OCI-LY1 (cell line): ENCODE measurements at regions not wholly inside any gene's neighbourhood (a gene's known extent, or its start where the extent isn't known, plus 50 kb on each side); places are given as distances from the start of the nearest gene placed in this dataset.

ENCODE experiments used
- H2AFZ ChIP-seq: fragments of 200-600 bp; sonication (generic), shearing (Covaris generic); 2 replicates; pipeline ENCODE4 v1.6.0; 2014; ENCODE audit warnings: antibody characterized with exemption, mild to moderate bottlenecking, low read length
- H3F3A ChIP-seq: fragments of 200-600 bp; sonication (generic), shearing (Covaris generic); 2 replicates; pipeline ENCODE4 v1.6.0; 2014; ENCODE audit warnings: mild to moderate bottlenecking, antibody characterized with exemption, low read length, moderate library complexity; ENCODE audit not compliant: insufficient read depth
- H3K27ac ChIP-seq: fragments of 200-600 bp; sonication (generic); 2 replicates; pipeline ENCODE4 v1.5.1; 2014; ENCODE audit warnings: low read length, mixed run types, mild to moderate bottlenecking, low read depth; ENCODE audit not compliant: poor library complexity, severe bottlenecking
- H3K27me3 ChIP-seq: fragments of 200-600 bp; sonication (generic); 2 replicates; pipeline ENCODE4 v1.6.0; 2014; ENCODE audit warnings: antibody characterized with exemption, mild to moderate bottlenecking, low read length, moderate library complexity; ENCODE audit not compliant: insufficient read depth
- H3K36me3 ChIP-seq: fragments of 200-600 bp; sonication (generic); 2 replicates; pipeline ENCODE4 v1.6.1; 2014; ENCODE audit warnings: mild to moderate bottlenecking, antibody characterized with exemption, low read length, moderate library complexity, mixed read lengths; ENCODE audit not compliant: insufficient read depth
- H3K4me1 ChIP-seq: fragments of 200-600 bp; sonication (generic); 2 replicates; pipeline ENCODE4 v1.5.1; 2014; ENCODE audit warnings: mild to moderate bottlenecking, low read length, moderate library complexity; ENCODE audit not compliant: insufficient read depth, severe bottlenecking
- H3K4me2 ChIP-seq: fragments of 200-600 bp; sonication (generic), shearing (Covaris generic); 2 replicates; pipeline ENCODE4 v1.6.1; 2014; ENCODE audit warnings: low read length
- H3K4me3 ChIP-seq: fragments of 200-600 bp; sonication (generic); 2 replicates; pipeline ENCODE4 v1.5.1; 2014; ENCODE audit warnings: low read length, low read depth, mild to moderate bottlenecking, mixed read lengths; ENCODE audit not compliant: poor library complexity, severe bottlenecking
- H3K79me2 ChIP-seq: fragments of 200-600 bp; shearing (Covaris generic); 2 replicates; pipeline ENCODE4 v1.6.1; 2016; ENCODE audit warnings: mixed run types, low read length, mixed read lengths; ENCODE audit not compliant: insufficient read depth
- H3K9ac ChIP-seq: fragments of 200-600 bp; sonication (generic), shearing (Covaris generic); 2 replicates; pipeline ENCODE4 v1.6.1; 2014; ENCODE audit warnings: mild to moderate bottlenecking, low read length, mixed read lengths
- H3K9me2 ChIP-seq: fragments of 200-600 bp; sonication (generic), shearing (Covaris generic); 2 replicates; pipeline ENCODE4 v1.6.1; 2014; ENCODE audit warnings: low read depth, mild to moderate bottlenecking, low read length, mixed read lengths
- H3K9me3 ChIP-seq: fragments of 200-600 bp; shearing (Covaris generic); 2 replicates; pipeline ENCODE4 v1.6.1; 2014; ENCODE audit warnings: low read length, mixed read lengths
- H4K20me1 ChIP-seq: fragments of 200-600 bp; sonication (generic), shearing (Covaris generic); 2 replicates; pipeline ENCODE4 v1.6.0; 2016; ENCODE audit warnings: mild to moderate bottlenecking, low read length; ENCODE audit not compliant: insufficient read depth
- EZH2 ChIP-seq: fragments of 200-600 bp; sonication (generic), shearing (Covaris generic); IDR thresholded peaks from 2 replicates; pipeline ENCODE4 v1.8.0; 2017; ENCODE audit warnings: borderline replicate concordance, mixed run types, mild to moderate bottlenecking, antibody characterized with exemption, low read length, moderate library complexity, mixed read lengths
- TF ChIP-seq, protein P1 (sequence below): fragments of 200-600 bp; sonication (generic), shearing (Covaris generic); IDR thresholded peaks from 2 replicates; pipeline ENCODE4 v1.5.1; 2017; ENCODE audit warnings: mild to moderate bottlenecking, antibody characterized with exemption, low read length, moderate library complexity, mixed read lengths

DNA sequence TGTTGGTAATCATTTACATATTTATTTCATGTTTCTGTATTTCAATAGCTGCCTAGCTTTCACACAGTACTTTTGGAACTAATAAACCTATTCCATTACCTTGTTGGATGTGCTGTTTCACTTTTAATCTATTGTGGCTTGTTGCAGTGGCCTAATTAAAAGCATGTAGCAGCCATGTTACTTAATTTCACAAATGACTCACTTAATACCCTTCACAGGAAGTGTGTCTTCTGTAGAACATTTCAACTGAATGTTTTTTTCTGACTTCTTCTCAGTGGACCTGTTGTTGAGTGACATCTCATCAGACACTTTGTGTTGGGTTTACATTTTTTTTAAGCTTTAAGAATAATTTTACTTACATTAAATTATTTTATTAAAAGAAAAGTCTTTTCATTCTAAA, 260.5 kb upstream of the THUMPD2 start:
- no peak overlapping the region for H3K27ac ChIP-seq
- no peaks in the 10 kb centered on the region for H3K9me2 ChIP-seq
- H3K36me3 ChIP-seq: no peaks in the 10 kb centered on the region
- H4K20me1 ChIP-seq: no peaks in the 10 kb centered on the region
- no peak for TF ChIP-seq EZH2
- TF ChIP-seq, protein P1, sequence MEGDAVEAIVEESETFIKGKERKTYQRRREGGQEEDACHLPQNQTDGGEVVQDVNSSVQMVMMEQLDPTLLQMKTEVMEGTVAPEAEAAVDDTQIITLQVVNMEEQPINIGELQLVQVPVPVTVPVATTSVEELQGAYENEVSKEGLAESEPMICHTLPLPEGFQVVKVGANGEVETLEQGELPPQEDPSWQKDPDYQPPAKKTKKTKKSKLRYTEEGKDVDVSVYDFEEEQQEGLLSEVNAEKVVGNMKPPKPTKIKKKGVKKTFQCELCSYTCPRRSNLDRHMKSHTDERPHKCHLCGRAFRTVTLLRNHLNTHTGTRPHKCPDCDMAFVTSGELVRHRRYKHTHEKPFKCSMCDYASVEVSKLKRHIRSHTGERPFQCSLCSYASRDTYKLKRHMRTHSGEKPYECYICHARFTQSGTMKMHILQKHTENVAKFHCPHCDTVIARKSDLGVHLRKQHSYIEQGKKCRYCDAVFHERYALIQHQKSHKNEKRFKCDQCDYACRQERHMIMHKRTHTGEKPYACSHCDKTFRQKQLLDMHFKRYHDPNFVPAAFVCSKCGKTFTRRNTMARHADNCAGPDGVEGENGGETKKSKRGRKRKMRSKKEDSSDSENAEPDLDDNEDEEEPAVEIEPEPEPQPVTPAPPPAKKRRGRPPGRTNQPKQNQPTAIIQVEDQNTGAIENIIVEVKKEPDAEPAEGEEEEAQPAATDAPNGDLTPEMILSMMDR: no peak
- H3K79me2 ChIP-seq: no peaks in the 10 kb centered on the region
- H3F3A ChIP-seq: no peaks in the 10 kb centered on the region
- no peak overlapping the region for H2AFZ ChIP-seq
- H3K27me3 ChIP-seq: no peaks in the 10 kb centered on the region
- H3K4me2 ChIP-seq: no peak overlapping the region
- H3K9me3 ChIP-seq: no peaks in the 10 kb centered on the region
- no peak overlapping the region for H3K4me3 ChIP-seq
- no peaks in the 10 kb centered on the region for H3K4me1 ChIP-seq
- no peak overlapping the region for H3K9ac ChIP-seq

DNA sequence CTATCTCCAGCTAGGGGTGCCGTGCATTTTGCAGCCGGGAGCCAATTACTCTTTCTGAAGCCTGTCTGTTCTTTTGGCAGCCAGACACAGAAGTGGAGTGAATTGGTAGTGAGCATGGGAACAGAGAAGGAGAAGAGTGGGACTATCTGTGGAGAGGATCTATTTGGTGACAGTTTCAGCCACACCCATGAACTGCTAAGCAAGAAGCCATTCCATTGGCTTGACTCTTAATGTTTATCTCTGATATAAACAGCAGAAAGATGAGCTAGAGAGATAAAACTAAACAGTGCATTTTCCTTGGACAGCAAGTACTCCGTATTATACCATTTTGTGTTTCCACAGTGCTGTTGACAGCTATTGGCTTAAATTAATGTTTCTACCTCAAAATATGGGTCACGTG, 259.6 kb upstream of the THUMPD2 start:
- no peak overlapping the region for H3K4me2 ChIP-seq
- H3K4me3 ChIP-seq: no peak overlapping the region
- no peaks in the 10 kb centered on the region for H4K20me1 ChIP-seq
- no peaks in the 10 kb centered on the region for H3K79me2 ChIP-seq
- no peaks in the 10 kb centered on the region for H3K36me3 ChIP-seq
- no peak overlapping the region for H3K9ac ChIP-seq
- H3K9me3 ChIP-seq: no peaks in the 10 kb centered on the region
- H3K9me2 ChIP-seq: no peaks in the 10 kb centered on the region
- H3K4me1 ChIP-seq: no peaks in the 10 kb centered on the region
- no peaks in the 10 kb centered on the region for H3F3A ChIP-seq
- no peak overlapping the region for H2AFZ ChIP-seq
- no peak for TF ChIP-seq EZH2
- TF ChIP-seq, protein P1: no peak
- H3K27me3 ChIP-seq: no peaks in the 10 kb centered on the region
- no peak overlapping the region for H3K27ac ChIP-seq

DNA sequence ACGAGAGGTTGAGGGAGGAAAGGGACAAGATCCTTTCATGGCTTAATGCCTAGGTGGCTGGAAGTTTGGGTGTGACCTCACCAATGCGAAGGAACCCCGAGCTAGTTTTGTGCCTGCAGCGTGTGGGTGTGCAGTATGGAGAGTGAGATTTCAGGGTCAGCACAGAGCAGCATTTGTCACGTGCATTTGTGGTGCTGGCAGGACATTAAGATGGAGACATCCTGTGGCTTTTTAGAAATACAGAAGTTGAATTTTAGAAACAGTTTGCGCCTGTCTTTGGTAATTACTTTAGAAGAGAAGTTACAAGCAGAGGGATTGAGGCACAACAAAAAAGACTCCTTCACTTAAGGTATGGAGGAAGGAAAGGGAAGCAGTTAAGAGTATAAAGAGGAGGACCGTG, 258.2 kb upstream of the THUMPD2 start:
- no peak overlapping the region for H3K4me3 ChIP-seq
- H3F3A ChIP-seq: no peaks in the 10 kb centered on the region
- H3K27me3 ChIP-seq: no peaks in the 10 kb centered on the region
- H2AFZ ChIP-seq: no peak overlapping the region
- no peaks in the 10 kb centered on the region for H3K79me2 ChIP-seq
- no peaks in the 10 kb centered on the region for H4K20me1 ChIP-seq
- no peaks in the 10 kb centered on the region for H3K4me1 ChIP-seq
- H3K9ac ChIP-seq: no peak overlapping the region
- no peak overlapping the region for H3K27ac ChIP-seq
- H3K9me3 ChIP-seq: no peaks in the 10 kb centered on the region
- TF ChIP-seq EZH2: no peak
- TF ChIP-seq, protein P1: no peak
- no peak overlapping the region for H3K4me2 ChIP-seq
- no peaks in the 10 kb centered on the region for H3K36me3 ChIP-seq
- no peaks in the 10 kb centered on the region for H3K9me2 ChIP-seq
